IMR-90 (cell line): ENCODE measurements at regions not wholly inside any gene's neighbourhood (a gene's known extent, or its start where the extent isn't known, plus 50 kb on each side); places are given as distances from the start of the nearest gene placed in this dataset.

ENCODE experiments used
- ATAC-seq: fragments of 200-7000 bp; cut with Tn5 transposase; 2 replicates; pipeline ENCODE4 v1.9.1; 2020; ENCODE audit warnings: low read depth, mild to moderate bottlenecking, moderate library complexity
- BruUV-seq: library from RNA; stranded (reverse); fragments of 400-500 nt; replicated peaks from 2 replicates; lab custom pipeline; 2021; lab: Mats Ljungman, UMichigan
- CTCF ChIA-PET: fragments of 300-600 bp; formaldehyde crosslinking; extraction: SDS; loops from one replicate; lab custom pipeline; 2021; ENCODE audit warnings: antibody characterized with exemption; lab: Yijun Ruan, JAX
- POLR2A ChIA-PET: fragments of 300-600 bp; sonication (Branson Sonifier 250); formaldehyde crosslinking; loops from one replicate; lab custom pipeline; 2022; ENCODE audit warnings: antibody characterized with exemption; ENCODE audit not compliant: unreplicated experiment; lab: Charles Lee
- DNase-seq: peaks from one replicate; pipeline ENCODE4 v3.0.0; 2013
- H2AFZ ChIP-seq: replicated peaks from 2 replicates; pipeline ENCODE3; 2013; ENCODE audit warnings: low read length, mild to moderate bottlenecking; ENCODE audit not compliant: poor library complexity
- H2AK5ac ChIP-seq: 2 replicates; pipeline ENCODE4 v1.6.1; 2013; ENCODE audit warnings: low read depth, low read length, inconsistent platforms
- H2AK9ac ChIP-seq: replicated peaks from 2 replicates; pipeline ENCODE3; 2013; ENCODE audit warnings: mild to moderate bottlenecking, low read depth, low read length, moderate library complexity; ENCODE audit not compliant: poor library complexity
- H2BK120ac ChIP-seq: 2 replicates; pipeline ENCODE4 v1.6.1; 2013; ENCODE audit warnings: low read depth, low read length, inconsistent platforms
- H2BK15ac ChIP-seq: 3 replicates; pipeline ENCODE4 v1.6.1; 2013; ENCODE audit warnings: low read depth, low read length, inconsistent platforms
- H2BK20ac ChIP-seq: 2 replicates; pipeline ENCODE4 v1.6.1; 2013; ENCODE audit warnings: low read depth, mild to moderate bottlenecking, inconsistent platforms, low read length, moderate library complexity
- H2BK5ac ChIP-seq: 2 replicates; pipeline ENCODE4 v1.6.1; 2013; ENCODE audit warnings: mild to moderate bottlenecking, low read depth, low read length, inconsistent platforms; ENCODE audit not compliant: poor library complexity, severe bottlenecking
- H3K14ac ChIP-seq: replicated peaks from 2 replicates; pipeline ENCODE4 v1.6.1; 2013; ENCODE audit warnings: low read depth, low read length, inconsistent platforms
- H3K18ac ChIP-seq: 2 replicates; pipeline ENCODE4 v1.6.1; 2013; ENCODE audit warnings: low read depth, low read length, control low read depth
- H3K23ac ChIP-seq: 2 replicates; pipeline ENCODE4 v1.6.1; 2013; ENCODE audit warnings: low read depth, low read length, inconsistent platforms
- H3K27ac ChIP-seq: 2 replicates; pipeline ENCODE4 v1.5.1; 2013; ENCODE audit warnings: mild to moderate bottlenecking, control low read depth, low read length; ENCODE audit not compliant: insufficient read depth
- H3K27me3 ChIP-seq: 2 replicates; pipeline ENCODE4 v1.6.1; 2013; ENCODE audit warnings: low read length; ENCODE audit not compliant: control insufficient read depth, insufficient read depth
- H3K36me3 ChIP-seq: 2 replicates; pipeline ENCODE4 v1.6.1; 2013; ENCODE audit warnings: low read length, mixed read lengths; ENCODE audit not compliant: control insufficient read depth, insufficient read depth
- H3K4ac ChIP-seq: 2 replicates; pipeline ENCODE4 v1.6.1; 2013; ENCODE audit warnings: low read depth, low read length, inconsistent platforms
- H3K4me1 ChIP-seq: 2 replicates; pipeline ENCODE4 v1.6.1; 2013; ENCODE audit warnings: low read length, mixed read lengths; ENCODE audit not compliant: control insufficient read depth, insufficient read depth
- H3K4me2 ChIP-seq: 2 replicates; pipeline ENCODE4 v1.6.1; 2013; ENCODE audit warnings: low read depth, mild to moderate bottlenecking, control low read depth, low read length, moderate library complexity
- H3K4me3 ChIP-seq: 2 replicates; pipeline ENCODE4 v1.5.1; 2013; ENCODE audit warnings: low read depth, mild to moderate bottlenecking, control low read depth, low read length, moderate library complexity; ENCODE audit not compliant: insufficient read depth
- H3K56ac ChIP-seq: 2 replicates; pipeline ENCODE4 v1.6.1; 2013; ENCODE audit warnings: low read length, inconsistent platforms; ENCODE audit not compliant: insufficient read depth; ENCODE audit errors: extremely low read depth
- H3K79me1 ChIP-seq, 2 experiments: 2 replicates each; pipeline ENCODE4 v1.6.1; 2013; ENCODE audit warnings: low read length in 2 of 2, inconsistent platforms in 1 of 2, low read depth in 1 of 2
- H3K9ac ChIP-seq: 2 replicates; pipeline ENCODE4 v1.6.1; 2013; ENCODE audit warnings: low read depth, low read length, control low read depth
- H3K9me1 ChIP-seq: 2 replicates; pipeline ENCODE4 v1.6.1; 2013; ENCODE audit warnings: low read length, inconsistent platforms; ENCODE audit not compliant: insufficient read depth
- H3K9me3 ChIP-seq: 2 replicates; pipeline ENCODE4 v1.6.1; 2013; ENCODE audit warnings: low read length; ENCODE audit not compliant: control insufficient read depth, insufficient read depth
- H4K20me1 ChIP-seq: 2 replicates; pipeline ENCODE4 v1.6.1; 2013; ENCODE audit warnings: low read length, inconsistent platforms; ENCODE audit not compliant: insufficient read depth
- H4K5ac ChIP-seq: 2 replicates; pipeline ENCODE4 v1.6.1; 2013; ENCODE audit warnings: mild to moderate bottlenecking, low read depth, low read length, control low read depth
- H4K8ac ChIP-seq, 2 experiments: 2 replicates each; pipeline ENCODE4 v1.6.1; 2013; ENCODE audit warnings: low read depth in 2 of 2, low read length in 2 of 2, control low read depth in 1 of 2, inconsistent platforms in 1 of 2
- H4K91ac ChIP-seq: 2 replicates; pipeline ENCODE4 v1.6.1; 2013; ENCODE audit warnings: low read depth, low read length, inconsistent platforms; ENCODE audit not compliant: insufficient read depth
- RCOR1 ChIP-seq: IDR thresholded peaks from 2 replicates; pipeline ENCODE4 v1.6.1; 2012; ENCODE audit warnings: mild to moderate bottlenecking, low read length, improper control_type of control experiment; ENCODE audit not compliant: insufficient replicate concordance
- WGBS, 2 experiments: methylation state at CpG; one replicate each; pipeline versions ENCODE4 v1.1.5 to v1.1.7; 2013; ENCODE audit warnings: missing lambda C conversion rate in 2 of 2; ENCODE audit not compliant: insufficient read length in 1 of 2; ENCODE audit errors: extremely low coverage in 2 of 2; 5-methylcytosine and 5-hydroxymethylcytosine counted together
- dilution Hi-C: fragments of 300-500 bp; cut with HindIII; formaldehyde crosslinking; loops from one replicate; pipeline ENCODE4 v1.14.3; 2018; ENCODE audit warnings: low sequenced_read_pairs; ENCODE audit not compliant: unreplicated experiment
- in situ Hi-C: fragments of 300-500 bp; cut with MboI; formaldehyde crosslinking; loops from 3 replicates; pipeline ENCODE4 v1.14.3; 2019; ENCODE audit warnings: low sequenced_read_pairs, inconsistent platforms, mixed read lengths
- intact Hi-C: fragments of 100-400 bp; cut with micrococcal nuclease; formaldehyde crosslinking; loops from 2 replicates; pipeline ENCODE4 v1.10.0; 2022

GRCh38 chr5:166013415-166013814 is 2278.0 kb upstream of the WWC1 start:
- H2BK20ac ChIP-seq = no peak overlapping the region
- peaks cover 2% of the 10 kb centered on the region for H3K9me3 ChIP-seq
- DNase-seq (no peak), ATAC-seq (no peak)
- H3K79me1 ChIP-seq = no peaks in the 10 kb centered on the region
- no peak overlapping the region for H2BK5ac ChIP-seq
- no peak overlapping the region for H4K5ac ChIP-seq
- no peak overlapping the region for H3K56ac ChIP-seq
- H2AK5ac ChIP-seq = no peak overlapping the region
- no peak overlapping the region for H4K91ac ChIP-seq
- no peak overlapping the region for H3K14ac ChIP-seq
- H2AFZ ChIP-seq = no peak overlapping the region
- no peak overlapping the region for H3K27ac ChIP-seq
- H3K9me1 ChIP-seq = no peaks in the 10 kb centered on the region
- H2AK9ac ChIP-seq = no peak overlapping the region
- CTCF ChIA-PET = no interaction called here
- H4K20me1 ChIP-seq = no peaks in the 10 kb centered on the region
- H2BK15ac ChIP-seq = no peak overlapping the region
- H3K4ac ChIP-seq = no peak overlapping the region
- H3K4me1 ChIP-seq = no peaks in the 10 kb centered on the region
- no CpG with 5 or more reads among the region's 4 CpGs for WGBS, 2 experiments
- no peak overlapping the region for H4K8ac ChIP-seq
- POLR2A ChIA-PET = no interaction called here
- H3K23ac ChIP-seq = no peak overlapping the region
- intact Hi-C loops = no loop called here
- no TSS peak for BruUV-seq
- dilution Hi-C loops = no loop called here
- no peaks in the 10 kb centered on the region for H3K36me3 ChIP-seq
- H3K4me2 ChIP-seq = no peak overlapping the region
- no peak for TF ChIP-seq RCOR1
- no peak overlapping the region for H3K9ac ChIP-seq
- H3K27me3 ChIP-seq = no peaks in the 10 kb centered on the region
- in situ Hi-C loops = no loop called here
- H2BK120ac ChIP-seq = no peak overlapping the region
- H3K18ac ChIP-seq = no peak overlapping the region
- H3K4me3 ChIP-seq = no peak overlapping the region
